PC-3 (cell line): ENCODE measurements at regions not wholly inside any gene's neighbourhood (a gene's known extent, or its start where the extent isn't known, plus 50 kb on each side); places are given as distances from the start of the nearest gene placed in this dataset.

Experiments
- CTCF ChIP-seq: fragments of 300-600 bp; sonication (generic); conservative IDR thresholded peaks from 2 replicates; pipeline ENCODE4 v1.5.1; 2017; ENCODE audit warnings: antibody characterized with exemption, low read depth, mild to moderate bottlenecking, low read length
- EZH2 ChIP-seq: fragments of 300-600 bp; sonication (generic); IDR thresholded peaks from one replicate; pipeline ENCODE4 v1.6.1; 2017; ENCODE audit warnings: antibody characterized with exemption, mild to moderate bottlenecking, low read length; ENCODE audit not compliant: unreplicated experiment

DNA sequence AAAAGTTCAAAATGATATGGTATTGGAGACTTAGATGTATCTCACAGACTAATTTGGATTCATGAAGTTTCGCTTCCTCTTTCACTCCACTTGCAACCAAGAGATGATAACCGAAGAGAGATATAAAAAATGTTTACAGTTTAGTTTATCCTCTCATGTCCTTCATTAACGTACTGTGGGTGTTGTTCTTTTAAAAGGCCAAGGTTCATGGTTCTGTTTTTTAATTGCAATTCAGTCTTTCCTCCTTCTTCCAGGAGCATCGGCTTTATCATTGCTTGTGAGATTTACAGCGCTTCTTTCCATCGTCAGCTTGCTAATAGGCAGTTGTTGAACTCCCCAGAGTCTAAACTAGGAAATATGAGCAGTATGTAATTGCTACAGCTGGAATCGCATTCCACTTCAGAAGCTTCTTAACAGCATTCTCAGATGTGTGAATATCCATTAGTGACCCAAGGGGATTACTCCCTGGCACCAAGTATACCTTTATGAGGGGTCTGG, 75.9 kb upstream of the HGF start:
- TF ChIP-seq CTCF (no peak), EZH2 (no peak)
